H1 (cell line): ENCODE measurements at regions not wholly inside any gene's neighbourhood (a gene's known extent, or its start where the extent isn't known, plus 50 kb on each side); places are given as distances from the start of the nearest gene placed in this dataset.

Source experiments
- CTCF ChIA-PET: fragments of 300-600 bp; sonication (Branson Sonifier 250); formaldehyde crosslinking; loops from one replicate; lab custom pipeline; 2021; ENCODE audit not compliant: partially characterized antibody; lab: Charles Lee
- POLR2A ChIA-PET: fragments of 300-600 bp; sonication (Branson Sonifier 250); formaldehyde crosslinking; loops from one replicate; lab custom pipeline; 2021; ENCODE audit warnings: inconsistent platforms; ENCODE audit not compliant: partially characterized antibody; lab: Charles Lee
- DNase-seq, 2 experiments: peaks; one replicate each; pipeline versions ENCODE4 v3.0.0 to v3.0.0-alpha.2; 2010 to 2022; ENCODE audit warnings: low spot score in 2 of 2, low read depth in 1 of 2, mixed read lengths in 1 of 2
- FAIRE-seq: peaks from 2 replicates; lab custom pipeline; 2011; peaks lifted over from hg19 to GRCh38; lab: Jason Lieb, UNC
- H2AFZ ChIP-seq: 2 replicates; pipeline ENCODE4 v1.8.1; 2012; ENCODE audit warnings: low read length, inconsistent platforms
- H2AK5ac ChIP-seq: 2 replicates; pipeline ENCODE4 v1.6.1; 2013; ENCODE audit warnings: low read depth, low read length
- H2BK120ac ChIP-seq: replicated peaks from 2 replicates; pipeline ENCODE3; 2013; ENCODE audit warnings: low read depth, low read length, inconsistent platforms
- H2BK12ac ChIP-seq: 2 replicates; pipeline ENCODE4 v1.6.1; 2013; ENCODE audit warnings: low read depth, low read length
- H2BK15ac ChIP-seq: 2 replicates; pipeline ENCODE4 v1.6.1; 2013; ENCODE audit warnings: low read length
- H2BK20ac ChIP-seq: 2 replicates; pipeline ENCODE4 v1.6.1; 2013; ENCODE audit warnings: low read length
- H2BK5ac ChIP-seq: 2 replicates; pipeline ENCODE4 v1.6.1; 2013; ENCODE audit warnings: low read depth, low read length
- H3K14ac ChIP-seq: 2 replicates; pipeline ENCODE4 v1.6.1; 2013; ENCODE audit warnings: inconsistent platforms; ENCODE audit not compliant: insufficient read length
- H3K18ac ChIP-seq: 2 replicates; pipeline ENCODE4 v1.6.1; 2013; ENCODE audit warnings: low read length; ENCODE audit errors: extremely low read depth
- H3K23ac ChIP-seq: 2 replicates; pipeline ENCODE4 v1.6.1; 2013; ENCODE audit warnings: inconsistent platforms; ENCODE audit not compliant: insufficient read length
- H3K23me2 ChIP-seq: 2 replicates; pipeline ENCODE4 v1.6.1; 2013; ENCODE audit warnings: low read depth, low read length
- H3K27ac ChIP-seq: 2 replicates; pipeline ENCODE4 v1.6.1; 2011; ENCODE audit warnings: low read depth, low read length, inconsistent platforms
- H3K27me3 ChIP-seq, 4 experiments: replicated peaks in 1 of 4; 1 replicate in 1 of 4; 2 replicates in 3 of 4; pipeline versions ENCODE4 v1.6.1 to v1.8.1; 2011 to 2013; ENCODE audit warnings: low read length in 3 of 4, mild to moderate bottlenecking in 3 of 4, inconsistent platforms in 2 of 4, mixed read lengths in 2 of 4, moderate library complexity in 1 of 4; ENCODE audit not compliant: control insufficient read depth in 3 of 4, insufficient read depth in 3 of 4; ENCODE audit errors: extremely low read depth in 1 of 4
- H3K36me3 ChIP-seq, 4 experiments: 2 replicates each; pipeline versions ENCODE4 v1.6.1 to v1.8.1; 2011 to 2013; ENCODE audit warnings: mild to moderate bottlenecking in 4 of 4, low read length in 3 of 4, moderate library complexity in 2 of 4, control low read depth in 1 of 4, inconsistent platforms in 1 of 4; ENCODE audit not compliant: insufficient read depth in 4 of 4, control insufficient read depth in 2 of 4
- H3K4ac ChIP-seq: replicated peaks from 2 replicates; pipeline ENCODE3; 2013; ENCODE audit warnings: low read length, low read depth, mixed read lengths, inconsistent platforms; ENCODE audit not compliant: insufficient read length
- H3K4me1 ChIP-seq, 4 experiments: replicated peaks in 1 of 4; 1 replicate in 1 of 4; 2 replicates in 3 of 4; pipeline versions ENCODE4 v1.6.1 to v1.8.1; 2011 to 2013; ENCODE audit warnings: low read length in 3 of 4, inconsistent platforms in 2 of 4, mixed read lengths in 1 of 4; ENCODE audit not compliant: insufficient read depth in 4 of 4, control insufficient read depth in 3 of 4
- H3K4me2 ChIP-seq, 2 experiments: 2 replicates each; pipeline versions ENCODE4 v1.6.1 to v1.8.1; 2011 to 2013; ENCODE audit warnings: low read depth in 2 of 2, low read length in 2 of 2, control low read depth in 1 of 2, inconsistent platforms in 1 of 2, mild to moderate bottlenecking in 1 of 2; ENCODE audit not compliant: insufficient read depth in 1 of 2
- H3K4me3 ChIP-seq, 4 experiments: fragments of 200-600, 300-600 bp in 1 of 4; sonication (generic), shearing (Covaris generic), sonication (Bioruptor Twin) in 1 of 4; 2 replicates each; pipeline versions ENCODE4 v1.5.1 to v1.8.1; 2011 to 2016; ENCODE audit warnings: low read length in 4 of 4, low read depth in 3 of 4, control low read depth in 2 of 4, inconsistent platforms in 2 of 4, mild to moderate bottlenecking in 2 of 4, mixed read lengths in 1 of 4, moderate library complexity in 1 of 4; ENCODE audit not compliant: insufficient read depth in 2 of 4; ENCODE audit errors: extremely low read depth in 1 of 4
- H3K56ac ChIP-seq: replicated peaks from 2 replicates; pipeline ENCODE3; 2013; ENCODE audit warnings: low read depth, mild to moderate bottlenecking, mixed read lengths, low read length, inconsistent platforms; ENCODE audit not compliant: insufficient read length
- H3K79me1 ChIP-seq: 2 replicates; pipeline ENCODE4 v1.6.1; 2013; ENCODE audit warnings: low read depth, low read length, control low read depth
- H3K79me2 ChIP-seq, 2 experiments: 2 replicates each; pipeline versions ENCODE4 v1.6.1 to v1.8.1; 2012 to 2013; ENCODE audit warnings: low read length in 2 of 2, mild to moderate bottlenecking in 2 of 2, inconsistent platforms in 1 of 2; ENCODE audit not compliant: insufficient read depth in 2 of 2, control insufficient read depth in 1 of 2
- H3K9ac ChIP-seq, 4 experiments: replicated peaks in 1 of 4; 1 replicate in 1 of 4; 2 replicates in 3 of 4; pipeline versions ENCODE4 v1.6.1 to v1.8.1; 2011 to 2013; ENCODE audit warnings: low read depth in 3 of 4, low read length in 3 of 4, control low read depth in 2 of 4, mild to moderate bottlenecking in 2 of 4, moderate library complexity in 2 of 4, inconsistent platforms in 1 of 4; ENCODE audit errors: extremely low read depth in 1 of 4
- H3K9me3 ChIP-seq, 2 experiments: 2 replicates each; pipeline versions ENCODE4 v1.6.1 to v1.8.1; 2012 to 2013; ENCODE audit warnings: mild to moderate bottlenecking in 2 of 2, moderate library complexity in 2 of 2, control low read depth in 1 of 2, inconsistent platforms in 1 of 2, low read depth in 1 of 2, low read length in 1 of 2, mixed read lengths in 1 of 2; ENCODE audit not compliant: insufficient read depth in 2 of 2
- H4K20me1 ChIP-seq, 2 experiments: replicated peaks in 1 of 2; 2 replicates each; pipeline versions ENCODE3 to v1.8.1; 2011 to 2013; ENCODE audit warnings: inconsistent platforms in 2 of 2, low read length in 2 of 2, mild to moderate bottlenecking in 1 of 2; ENCODE audit not compliant: insufficient read depth in 2 of 2, control insufficient read depth in 1 of 2
- H4K5ac ChIP-seq: 2 replicates; pipeline ENCODE4 v1.6.1; 2013; ENCODE audit warnings: low read length, low read depth, mixed read lengths, inconsistent platforms; ENCODE audit not compliant: insufficient read length
- H4K8ac ChIP-seq: 2 replicates; pipeline ENCODE4 v1.8.0; 2013; ENCODE audit warnings: mild to moderate bottlenecking, moderate library complexity, low read length, inconsistent platforms; ENCODE audit not compliant: insufficient read depth; ENCODE audit errors: extremely low read depth
- H4K91ac ChIP-seq: replicated peaks from 2 replicates; pipeline ENCODE3; 2013; ENCODE audit warnings: low read length, mixed read lengths, inconsistent platforms; ENCODE audit not compliant: insufficient read length
- CHD1 ChIP-seq: IDR thresholded peaks from 2 replicates; pipeline ENCODE4 v1.6.1; 2012; ENCODE audit warnings: low read depth, low read length, improper control_type of control experiment
- EGR1 ChIP-seq: IDR thresholded peaks from 2 replicates; pipeline ENCODE4 v1.6.1; 2011; ENCODE audit warnings: low read depth, low read length, borderline replicate concordance
- RAD21 ChIP-seq, 2 experiments: IDR thresholded peaks in 1 of 2; conservative IDR thresholded peaks in 1 of 2; 2 replicates each; pipeline ENCODE4 v1.6.1; 2011; ENCODE audit warnings: low read depth in 2 of 2, low read length in 2 of 2, improper control_type of control experiment in 1 of 2, inconsistent platforms in 1 of 2, mild to moderate bottlenecking in 1 of 2, moderate library complexity in 1 of 2
- SUZ12 ChIP-seq: fragments of 200-600 bp; sonication (generic); IDR thresholded peaks from 2 replicates; pipeline ENCODE4 v1.6.1; 2012; ENCODE audit warnings: mild to moderate bottlenecking, inconsistent platforms, low read length, moderate library complexity, mixed read lengths
- TCF12 ChIP-seq: IDR thresholded peaks from 2 replicates; pipeline ENCODE4 v1.6.1; 2011; ENCODE audit warnings: low read depth, mild to moderate bottlenecking, low read length
- YY1 ChIP-seq: IDR thresholded peaks from 2 replicates; pipeline ENCODE4 v1.6.1; 2011; ENCODE audit warnings: low read depth, mild to moderate bottlenecking, low read length
- WGBS, 2 experiments: shearing (Covaris generic) in 1 of 2; methylation state at CpG; one replicate each; pipeline versions ENCODE4 v1.1.6 to v1.1.7; 2013 to 2015; ENCODE audit warnings: low lambda C conversion rate in 2 of 2, mixed read lengths in 2 of 2, inconsistent platforms in 1 of 2, low coverage in 1 of 2, missing lambda C conversion rate in 1 of 2; ENCODE audit not compliant: insufficient replicate concordance in 2 of 2, insufficient coverage in 1 of 2, insufficient read length in 1 of 2; ENCODE audit errors: extremely low coverage in 1 of 2, missing lambda C conversion rate in 1 of 2; 5-methylcytosine and 5-hydroxymethylcytosine counted together
- TF ChIP-seq, protein P1 (sequence below): IDR thresholded peaks from 2 replicates; pipeline ENCODE4 v1.6.1; 2012; ENCODE audit warnings: low read length, inconsistent platforms

DNA sequence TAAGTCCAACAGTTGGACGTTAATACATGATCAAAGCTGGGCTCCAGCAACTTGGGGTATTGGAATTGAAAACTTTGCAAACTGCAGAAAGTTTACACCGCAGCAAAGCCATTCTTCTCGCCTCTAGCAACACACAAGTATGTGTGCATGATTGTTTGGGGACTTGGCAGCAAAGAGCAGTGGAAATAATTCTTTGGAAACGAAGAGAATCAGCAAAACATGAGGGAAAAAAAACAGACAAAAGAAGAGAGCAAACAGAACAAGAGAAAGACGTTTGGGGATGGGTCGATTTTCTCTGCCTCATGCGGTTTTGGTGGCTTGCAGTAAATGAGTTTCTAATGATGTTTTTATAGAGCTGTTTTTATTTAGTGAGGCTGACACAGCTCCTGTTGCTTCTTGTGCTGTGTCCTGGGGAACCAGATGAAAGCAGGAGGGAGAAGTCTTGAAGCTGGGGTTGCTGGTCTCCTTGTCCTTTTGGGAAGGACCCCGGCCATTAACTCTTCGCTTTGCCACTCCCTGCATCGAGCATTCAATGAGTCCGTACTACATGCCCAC, 502.9 kb downstream of the GRIN2A start:
- H4K91ac ChIP-seq = peak overlapping the region; percentile 77
- 58% methylated on average over 11 of the region's 11 CpGs; no CpG with 5 or more reads in 1 of the 2 experiments for WGBS, 2 experiments
- no peak overlapping the region for H4K8ac ChIP-seq
- peaks cover 2% of the 10 kb centered on the region; the same call in 1 of the 2 replicates for H3K23me2 ChIP-seq
- peak overlapping the region; percentile 94 for H2BK5ac ChIP-seq
- H3K18ac ChIP-seq = peak overlapping the region; percentile 52
- H3K4me2 ChIP-seq = peak overlapping the region; percentile 57 to 94; a peak in 3 of 4 replicates
- peak overlapping the region; percentile 91 for H2BK12ac ChIP-seq
- peaks cover 5 to 10% of the 10 kb centered on the region in 2 experiments; a peak in 3 of 4 replicates for H3K9me3 ChIP-seq
- H3K4me1 ChIP-seq = peaks cover 3 to 31% (median 24%) of the 10 kb centered on the region in 4 experiments
- peaks cover 0 to 6% (median under 1%) of the 10 kb centered on the region in 4 experiments; a peak in 2 of 8 replicates for H3K36me3 ChIP-seq
- H3K56ac ChIP-seq = peak overlapping the region; percentile 7
- no peak overlapping the region for H2BK15ac ChIP-seq
- no peak overlapping the region for H3K14ac ChIP-seq
- FAIRE-seq (no peak), DNase-seq (no peak)
- peak overlapping the region; percentile 13 for H2BK20ac ChIP-seq
- H3K27ac ChIP-seq = 0 out of 2 replicates have a peak overlapping the region, but pooled peaks have one; percentile 12
- no peaks in the 10 kb centered on the region for H3K27me3 ChIP-seq
- peaks cover 3% of the 10 kb centered on the region; the same call in 1 of the 2 replicates for H3K79me1 ChIP-seq
- H3K9ac ChIP-seq = no peak overlapping the region
- peaks cover 5 to 52% of the 10 kb centered on the region in 2 experiments; a peak in 3 of 4 replicates for H3K79me2 ChIP-seq
- ChIA-PET CTCF (interaction anchor here (0.6 to 4.5 kb wide), 5 partner anchors 13 to 156 kb away, joined by 3 to 16 read pairs (median 4); no protein-coding TSS in a partner anchor), POLR2A (interaction anchor here (1.2 to 4.7 kb wide), 10 partner anchors 11 to 502 kb away, joined by 3 to 82 read pairs (median 4); no protein-coding TSS in a partner anchor)
- H3K4me3 ChIP-seq = peak overlapping the region in 1 of 4 experiments; percentile 53; a peak in 1 of 8 replicates
- peak overlapping the region; percentile 18 for H4K5ac ChIP-seq
- peak overlapping the region; percentile 64 for H3K4ac ChIP-seq
- H2AFZ ChIP-seq = no peak overlapping the region
- H3K23ac ChIP-seq = no peak overlapping the region
- peak overlapping the region; percentile 70; the same call in 1 of the 2 replicates for H2AK5ac ChIP-seq
- H2BK120ac ChIP-seq = peak overlapping the region; percentile 80
- no peaks in the 10 kb centered on the region for H4K20me1 ChIP-seq
- TF ChIP-seq CHD1 (no peak), SUZ12 (no peak), TCF12 (no peak), YY1 (no peak), EGR1 (no peak), RAD21 (IDR thresholded peaks at IDR 0.05 in 1 of 2, conservative IDR thresholded peaks at IDR 0.05 in 1 of 2; ENCODE audit: low read depth in 2 of 2, low read length in 2 of 2) (no peak)
- TF ChIP-seq, protein P1, sequence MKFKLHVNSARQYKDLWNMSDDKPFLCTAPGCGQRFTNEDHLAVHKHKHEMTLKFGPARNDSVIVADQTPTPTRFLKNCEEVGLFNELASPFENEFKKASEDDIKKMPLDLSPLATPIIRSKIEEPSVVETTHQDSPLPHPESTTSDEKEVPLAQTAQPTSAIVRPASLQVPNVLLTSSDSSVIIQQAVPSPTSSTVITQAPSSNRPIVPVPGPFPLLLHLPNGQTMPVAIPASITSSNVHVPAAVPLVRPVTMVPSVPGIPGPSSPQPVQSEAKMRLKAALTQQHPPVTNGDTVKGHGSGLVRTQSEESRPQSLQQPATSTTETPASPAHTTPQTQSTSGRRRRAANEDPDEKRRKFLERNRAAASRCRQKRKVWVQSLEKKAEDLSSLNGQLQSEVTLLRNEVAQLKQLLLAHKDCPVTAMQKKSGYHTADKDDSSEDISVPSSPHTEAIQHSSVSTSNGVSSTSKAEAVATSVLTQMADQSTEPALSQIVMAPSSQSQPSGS = no peak
